GM21576 (cell line): ENCODE measurements at regions not wholly inside any gene's neighbourhood (a gene's known extent, or its start where the extent isn't known, plus 50 kb on each side); places are given as distances from the start of the nearest gene placed in this dataset.
"Not testable (repeated sequence)": the region's sequence is repeated elsewhere in the genome, so short reads cannot be mapped to it uniquely, and the experiment has no call there.

Experiments
- ATAC-seq: cut with Tn5 transposase; IDR thresholded peaks from one replicate; pipeline ENCODE4 v1.9.1; 2021; ENCODE audit warnings: mild to moderate bottlenecking, moderate library complexity; ENCODE audit not compliant: unreplicated experiment

GRCh38 chr3:197408177-197408957, 110.0 kb upstream of the DLG1 start:
- no peak for ATAC-seq

GRCh38 chr3:197407526-197407925, 109.1 kb upstream of the DLG1 start:
- ATAC-seq = no peak

- no peak for ATAC-seq
These were observed 108.6 kb upstream of the DLG1 start for GRCh38 chr3:197407053-197407452.

GRCh38 chr3:197406266-197406665, 107.9 kb upstream of the DLG1 start:
- ATAC-seq = no peak

GRCh38 chr3:197404754-197405153, 106.3 kb upstream of the DLG1 start:
- ATAC-seq = no peak

GRCh38 chr3:197404030-197404429, 105.6 kb upstream of the DLG1 start:
- ATAC-seq = no peak

GRCh38 chr3:197402401-197402800, 104.0 kb upstream of the DLG1 start:
- not testable (repeated sequence) for ATAC-seq

GRCh38 chr3:197399486-197399885, 101.1 kb upstream of the DLG1 start:
- ATAC-seq = no peak

GRCh38 chr3:197398286-197398878, 100.0 kb upstream of the DLG1 start:
- no peak for ATAC-seq

- no peak for ATAC-seq
These were observed 99.4 kb upstream of the DLG1 start for GRCh38 chr3:197397838-197398237.

- peak; percentile 76 for ATAC-seq
These were observed 96.3 kb upstream of the DLG1 start for GRCh38 chr3:197394464-197395321.

GRCh38 chr3:197394126-197394463, 95.7 kb upstream of the DLG1 start:
- ATAC-seq = not testable (repeated sequence)

- ATAC-seq = no peak
These were observed 95.3 kb upstream of the DLG1 start for GRCh38 chr3:197393711-197394110.

GRCh38 chr3:197392961-197393360, 94.5 kb upstream of the DLG1 start:
- ATAC-seq = no peak

GRCh38 chr3:197381371-197381770, 83.0 kb upstream of the DLG1 start:
- no peak for ATAC-seq

GRCh38 chr3:197380786-197381185, 82.4 kb upstream of the DLG1 start:
- no peak for ATAC-seq

GRCh38 chr3:197378985-197379718, 80.7 kb upstream of the DLG1 start:
- ATAC-seq = no peak

- no peak for ATAC-seq
These were observed 78.5 kb upstream of the DLG1 start for GRCh38 chr3:197376735-197377555.

GRCh38 chr3:197376020-197376419, 77.6 kb upstream of the DLG1 start:
- no peak for ATAC-seq

GRCh38 chr3:197375001-197375441, 76.6 kb upstream of the DLG1 start:
- ATAC-seq = no peak
